LNCaP clone FGC (cell line): ENCODE measurements at regions not wholly inside any gene's neighbourhood (a gene's known extent, or its start where the extent isn't known, plus 50 kb on each side); places are given as distances from the start of the nearest gene placed in this dataset.
A peak's percentile ranks its signal among the peaks of the same experiment; 100 is the strongest.

ENCODE experiments used
- DNase-seq: peaks from one replicate; pipeline ENCODE4 v3.0.0-alpha.2; 2011; ENCODE audit warnings: low read depth
- H3K4me3 ChIP-seq: 2 replicates; pipeline ENCODE4 v1.5.1; 2011; ENCODE audit warnings: mild to moderate bottlenecking, low read depth, low read length, control low read depth
- CTCF ChIP-seq: IDR thresholded peaks from 2 replicates; pipeline ENCODE4 v1.5.1; 2012; ENCODE audit warnings: mild to moderate bottlenecking; ENCODE audit not compliant: control insufficient read depth, insufficient read depth; ENCODE audit errors: extremely low read depth

GRCh38 chr16:79721270-79721669, 120.7 kb upstream of the MAF start:
- TF ChIP-seq CTCF = no peak
- no peak overlapping the region for H3K4me3 ChIP-seq

GRCh38 chr16:79717333-79718137, 117.0 kb upstream of the MAF start:
- H3K4me3 ChIP-seq = no peak overlapping the region
- no peak for DNase-seq
- TF ChIP-seq CTCF = no peak

More at GRCh38 chr16:79721270-79721669, 120.7 kb upstream of the MAF start:
- peak; percentile 25 for DNase-seq

GRCh38 chr16:79716645-79717332, 116.3 kb upstream of the MAF start:
- no peak for TF ChIP-seq CTCF
- no peak for DNase-seq
- no peak overlapping the region for H3K4me3 ChIP-seq

GRCh38 chr16:79715061-79715460, 114.5 kb upstream of the MAF start:
- no peak for TF ChIP-seq CTCF
- H3K4me3 ChIP-seq = no peak overlapping the region
- DNase-seq = no peak

- no peak for TF ChIP-seq CTCF
- no peak overlapping the region for H3K4me3 ChIP-seq
- DNase-seq = no peak
Observed at GRCh38 chr16:79714440-79714839, 113.9 kb upstream of the MAF start.

DNA sequence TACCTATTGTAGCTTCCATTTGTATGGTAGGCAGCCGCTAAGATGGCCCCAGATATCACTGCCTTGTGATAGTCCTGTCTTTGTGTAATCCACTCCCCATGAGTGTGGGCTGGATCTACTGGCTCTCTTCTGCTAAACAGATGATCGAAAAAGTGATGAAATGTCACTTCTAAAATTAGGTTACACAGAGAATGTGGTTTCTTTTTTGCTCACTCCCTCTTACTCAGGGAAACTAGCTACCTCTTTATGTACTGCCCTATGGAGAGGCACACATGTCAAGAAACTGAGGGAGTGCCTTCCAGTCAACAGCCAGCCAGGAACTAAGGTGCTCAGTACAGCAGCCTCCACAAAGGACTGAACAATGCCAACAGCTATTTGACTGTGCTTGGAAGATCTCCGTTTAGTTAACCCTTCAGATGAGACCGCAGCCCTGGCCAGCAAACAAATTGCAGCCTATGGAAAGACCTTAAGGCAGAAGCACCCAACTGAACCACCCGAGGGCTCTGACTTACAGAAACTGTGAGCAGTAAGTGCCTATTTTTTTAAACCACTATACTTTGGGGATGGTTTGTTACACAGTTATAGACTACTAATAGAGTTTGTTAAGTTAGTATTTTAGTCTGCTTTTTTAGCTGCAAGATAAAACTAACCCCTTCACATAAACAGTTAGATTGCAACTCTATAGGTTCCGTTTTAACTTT, 113.2 kb upstream of the MAF start:
- DNase-seq = no peak
- TF ChIP-seq CTCF = no peak
- no peak overlapping the region for H3K4me3 ChIP-seq
